COLO829 (cell line): ENCODE measurements at regions not wholly inside any gene's neighbourhood (a gene's known extent, or its start where the extent isn't known, plus 50 kb on each side); places are given as distances from the start of the nearest gene placed in this dataset.

Experiments
- DNase-seq: peaks from one replicate; pipeline ENCODE4 v3.0.0; 2012; ENCODE audit warnings: low spot score

DNA sequence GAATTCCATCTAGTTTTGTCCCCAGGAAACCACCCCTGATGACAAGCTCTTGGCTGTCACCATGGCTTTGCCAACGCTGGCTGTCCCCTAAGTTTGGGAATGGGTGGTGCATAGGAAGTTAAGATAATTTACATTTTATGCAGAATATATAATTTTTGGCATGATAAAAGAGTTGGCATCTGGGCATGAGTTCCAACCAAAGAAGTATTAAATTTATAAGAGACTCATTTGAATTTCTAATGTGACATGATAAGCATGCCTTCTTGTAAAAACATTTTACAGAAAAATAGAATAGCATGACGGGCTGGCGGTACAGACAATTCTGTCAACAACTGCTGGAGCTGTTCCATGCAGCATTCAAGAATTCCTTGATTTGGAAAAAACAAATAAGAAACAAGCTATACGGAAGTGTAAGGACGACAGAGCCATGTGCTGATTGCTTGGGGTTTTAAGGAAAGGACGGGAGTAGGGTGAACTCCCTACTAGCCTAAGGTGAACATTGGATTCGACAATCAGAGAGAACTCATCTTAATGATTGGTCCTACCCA, 106.8 kb upstream of the C1orf21 start:
- DNase-seq, result no peak

DNA sequence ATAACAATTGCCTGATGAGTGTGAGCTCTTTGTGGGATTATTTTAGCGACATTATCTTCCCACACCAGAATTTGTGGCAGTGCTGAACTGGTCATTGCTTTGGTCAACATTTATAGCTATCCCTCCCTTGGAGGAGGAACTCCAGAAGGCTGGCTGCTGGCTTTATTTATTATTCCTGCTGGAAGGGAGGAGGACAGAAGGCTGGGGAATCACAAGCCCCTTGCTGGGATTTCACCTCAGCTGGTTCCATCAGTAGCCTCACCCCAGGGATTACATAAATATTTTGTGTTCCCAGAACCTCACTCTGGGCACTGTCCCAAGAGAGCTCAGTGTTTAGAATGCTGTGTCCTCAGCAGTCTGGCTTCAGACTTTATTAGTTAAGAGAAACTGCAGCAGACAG, 102.8 kb upstream of the C1orf21 start:
- DNase-seq, result no peak

DNA sequence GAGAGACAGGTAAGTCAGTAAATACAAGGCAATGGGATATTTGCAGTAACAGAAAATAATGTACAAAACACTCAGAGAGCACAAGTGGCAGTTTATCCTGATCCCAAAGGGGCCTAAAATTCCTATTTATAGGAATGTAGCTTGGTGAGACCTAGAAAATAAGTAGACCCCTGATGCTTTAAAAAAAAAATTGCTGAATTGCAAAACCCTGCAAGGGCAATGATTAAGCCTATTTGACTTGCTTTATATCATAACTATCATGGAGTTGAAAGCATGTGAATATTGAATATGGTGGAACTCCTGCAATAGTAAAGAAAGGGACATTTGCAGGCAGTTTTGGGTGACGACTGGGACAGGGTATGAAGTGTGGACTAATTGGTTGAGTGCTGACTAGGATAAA, 101.9 kb upstream of the C1orf21 start:
- DNase-seq, result no peak

DNA sequence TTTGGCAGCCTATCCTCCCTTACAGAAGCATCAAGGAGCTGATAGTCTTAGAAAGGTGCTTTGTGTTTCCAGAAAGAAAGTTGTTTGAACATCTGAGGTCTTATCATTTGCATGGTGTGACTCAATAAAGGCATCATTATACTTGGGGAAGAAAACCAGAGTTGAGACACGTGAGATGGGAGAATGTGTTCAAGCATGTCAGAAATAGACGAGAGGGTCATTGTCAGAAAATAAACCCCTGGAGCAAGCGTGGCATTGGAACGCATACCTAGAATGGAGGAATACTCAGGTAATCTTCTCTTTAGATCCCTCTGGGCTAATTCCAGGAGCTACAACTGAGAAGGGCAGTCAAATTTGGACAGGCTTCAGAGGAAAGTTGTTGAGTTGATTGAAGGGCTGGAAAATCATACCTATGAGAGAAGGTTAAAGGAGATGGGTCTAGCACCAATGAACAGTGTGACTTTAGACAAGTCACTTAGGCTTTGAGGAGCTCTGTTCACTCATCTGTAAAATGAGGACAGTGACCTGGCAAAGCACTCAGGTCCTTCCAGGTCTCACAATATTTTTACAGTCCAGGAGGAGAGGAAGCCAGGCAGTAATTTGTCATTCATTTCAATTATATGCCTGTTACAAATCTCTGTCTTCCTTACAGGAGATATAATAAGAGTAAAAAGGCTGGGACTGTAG, 101.3 kb upstream of the C1orf21 start:
- no peak for DNase-seq

DNA sequence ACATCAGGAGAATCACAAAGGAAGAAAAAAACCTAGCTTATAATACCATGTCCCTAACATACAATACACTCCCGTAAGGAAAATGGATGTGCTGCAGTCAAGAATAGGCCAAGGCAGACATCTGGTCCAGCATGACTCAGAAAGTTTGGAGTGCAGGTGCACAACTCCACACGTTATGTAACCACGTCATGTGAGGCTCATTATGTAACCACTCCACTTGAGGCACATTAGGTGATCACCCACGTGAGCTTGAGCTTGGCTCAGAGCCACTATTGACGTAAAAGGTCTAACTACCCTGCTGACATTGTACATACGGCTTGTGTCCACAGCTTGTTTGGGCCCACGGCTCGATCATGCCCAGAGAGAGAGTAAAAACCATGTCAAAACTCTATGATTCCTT, 99.8 kb upstream of the C1orf21 start:
- DNase-seq, result no peak

DNA sequence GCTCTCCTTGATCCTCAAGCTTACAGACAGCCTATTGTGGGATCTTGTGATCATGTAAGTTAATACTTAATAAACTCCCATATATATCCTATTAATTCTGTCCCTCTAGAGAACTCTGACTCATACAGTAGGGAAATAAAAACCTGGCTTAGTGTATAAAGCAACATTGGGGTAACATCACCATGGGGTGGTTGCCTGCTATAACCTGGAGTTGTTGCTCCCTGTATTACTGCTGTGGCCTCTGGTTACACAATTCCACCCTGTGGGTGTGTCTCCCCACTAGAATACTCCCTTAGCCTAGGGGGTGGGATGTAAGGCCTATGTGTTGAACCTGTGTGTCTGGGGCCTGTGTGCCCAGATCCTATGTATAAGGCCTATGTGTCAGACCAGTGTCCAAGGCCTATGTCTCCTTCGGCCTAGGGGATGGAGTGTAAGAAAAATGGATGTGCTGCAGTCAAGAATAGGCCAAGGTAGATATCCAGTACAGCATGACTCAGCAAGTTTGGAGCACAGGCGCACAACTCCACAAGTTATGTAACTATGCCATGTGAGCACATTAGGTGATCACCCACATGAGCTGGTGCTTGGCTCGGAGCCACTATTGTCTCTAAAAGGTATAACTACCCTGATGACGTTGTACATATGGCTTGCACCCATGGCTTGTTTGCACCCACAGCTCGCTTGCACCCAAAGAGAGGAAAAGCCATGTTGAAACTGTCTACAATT, 96.8 kb upstream of the C1orf21 start:
- DNase-seq, result no peak

DNA sequence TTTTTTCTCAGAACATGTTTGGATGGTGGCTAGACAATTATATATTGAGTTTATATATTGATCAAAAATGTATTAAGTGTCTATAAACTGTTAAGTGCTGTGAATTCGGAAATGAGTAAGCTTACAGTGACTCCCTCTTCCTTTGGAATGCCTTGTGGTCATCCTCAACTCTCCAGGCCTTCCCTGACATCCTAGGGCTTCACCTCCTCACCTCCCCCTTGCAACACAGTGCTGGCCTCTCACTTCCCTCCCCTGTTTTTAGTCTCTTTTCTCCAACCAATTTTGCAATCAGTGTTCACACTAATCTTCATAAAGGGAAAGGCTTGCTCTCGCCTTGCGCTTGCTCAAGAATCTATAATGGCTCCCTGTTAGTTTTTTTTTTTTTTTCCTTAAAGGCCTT, 95.1 kb upstream of the C1orf21 start:
- DNase-seq, result no peak

DNA sequence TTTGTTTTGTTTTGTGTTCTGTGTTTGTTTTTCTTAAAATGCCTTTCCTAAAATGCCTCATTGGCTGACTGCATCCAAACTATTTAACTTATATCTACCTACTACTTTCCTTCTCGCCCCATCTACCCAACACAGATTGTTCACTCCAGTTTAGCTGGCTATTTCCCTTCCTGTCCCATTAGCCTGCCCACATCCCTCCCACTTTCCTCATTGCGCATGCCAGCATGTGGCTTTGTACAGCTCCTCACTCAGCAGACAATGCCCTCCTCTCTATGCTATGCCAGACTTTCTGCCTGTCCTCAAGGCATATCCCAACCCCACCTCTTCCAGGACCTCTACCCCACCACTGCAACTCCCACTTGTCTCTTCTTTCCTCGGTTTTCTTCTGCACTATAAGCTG, 94.7 kb upstream of the C1orf21 start:
- no peak for DNase-seq

DNA sequence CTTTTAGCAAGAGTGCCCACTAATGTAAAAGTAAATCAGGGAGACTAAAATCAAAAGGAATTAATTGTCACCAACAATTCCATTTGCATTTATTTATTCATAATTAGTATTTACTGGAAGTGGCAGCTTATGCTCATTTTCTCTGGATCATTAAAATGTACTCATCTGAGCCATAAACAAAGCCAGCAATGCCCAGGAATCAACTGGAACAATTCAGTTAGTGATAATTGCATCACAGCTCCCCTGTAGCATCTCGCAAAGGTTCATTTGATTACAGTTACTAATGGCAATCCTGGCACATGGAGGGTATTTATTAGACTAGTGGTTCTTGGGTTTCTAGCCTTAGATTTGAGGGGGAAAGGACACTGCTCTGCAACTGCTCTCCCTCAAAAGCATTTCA, 92.7 kb upstream of the C1orf21 start:
- no peak for DNase-seq

DNA sequence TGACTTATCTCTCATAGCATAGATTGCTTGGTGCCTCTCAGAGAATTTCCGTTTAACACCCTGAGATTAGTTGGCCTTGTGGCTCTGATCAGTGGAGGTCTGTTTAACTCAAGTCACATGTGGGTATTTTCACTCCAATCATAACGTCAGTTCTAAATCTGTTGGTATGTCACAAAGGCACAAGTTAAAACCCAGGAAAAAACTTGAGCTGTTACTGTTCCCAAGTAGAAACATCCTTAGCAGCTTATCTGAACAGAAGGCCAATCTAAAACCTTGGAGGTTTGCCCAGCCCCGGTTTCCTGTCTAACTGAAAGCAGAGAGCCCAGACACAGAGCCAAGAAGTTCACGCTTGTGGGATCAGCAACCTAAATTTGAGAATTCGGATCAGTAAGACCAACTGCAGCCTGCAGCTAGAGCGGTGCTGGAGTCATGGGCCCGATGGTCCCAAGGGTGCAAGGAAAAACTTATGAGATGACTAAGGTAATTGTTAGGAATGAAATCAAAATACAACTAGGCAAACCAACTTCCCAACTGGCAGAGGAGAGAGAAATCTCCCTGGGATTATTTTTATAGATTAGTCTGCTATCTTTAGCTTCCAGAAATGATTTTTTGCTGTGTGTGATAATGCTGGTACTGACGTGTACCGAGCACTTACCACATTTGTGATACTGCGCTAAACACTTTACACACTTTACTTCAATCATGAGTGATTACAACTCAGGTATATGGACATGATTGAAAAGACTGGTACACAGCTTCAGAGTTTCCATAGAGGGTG, 90.2 kb upstream of the C1orf21 start:
- DNase-seq, result peak; percentile 81

DNA sequence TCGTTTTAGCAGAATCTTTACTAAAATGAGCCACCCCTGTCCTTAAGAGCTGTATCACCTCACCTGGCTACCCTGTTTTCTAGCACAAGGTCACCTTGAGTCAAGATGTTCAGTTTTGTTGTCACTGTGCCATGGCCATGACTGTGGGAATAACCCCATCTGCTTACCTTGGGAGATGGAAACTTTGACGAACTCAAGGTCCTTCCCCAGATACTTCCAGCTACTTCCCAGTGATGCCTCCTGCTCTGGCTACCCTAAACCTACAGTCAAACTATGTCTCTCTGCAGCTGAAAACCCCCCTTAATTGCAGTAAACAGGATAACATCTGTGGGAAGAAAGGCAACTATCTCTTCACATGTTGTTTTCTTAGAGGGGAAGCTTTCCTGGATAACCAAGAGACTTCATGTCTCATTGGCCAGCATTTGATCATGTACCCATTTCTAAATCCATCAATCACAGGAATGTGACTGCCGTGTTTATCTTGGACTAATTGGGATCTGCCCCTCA, 89.5 kb upstream of the C1orf21 start:
- DNase-seq, result no peak

DNA sequence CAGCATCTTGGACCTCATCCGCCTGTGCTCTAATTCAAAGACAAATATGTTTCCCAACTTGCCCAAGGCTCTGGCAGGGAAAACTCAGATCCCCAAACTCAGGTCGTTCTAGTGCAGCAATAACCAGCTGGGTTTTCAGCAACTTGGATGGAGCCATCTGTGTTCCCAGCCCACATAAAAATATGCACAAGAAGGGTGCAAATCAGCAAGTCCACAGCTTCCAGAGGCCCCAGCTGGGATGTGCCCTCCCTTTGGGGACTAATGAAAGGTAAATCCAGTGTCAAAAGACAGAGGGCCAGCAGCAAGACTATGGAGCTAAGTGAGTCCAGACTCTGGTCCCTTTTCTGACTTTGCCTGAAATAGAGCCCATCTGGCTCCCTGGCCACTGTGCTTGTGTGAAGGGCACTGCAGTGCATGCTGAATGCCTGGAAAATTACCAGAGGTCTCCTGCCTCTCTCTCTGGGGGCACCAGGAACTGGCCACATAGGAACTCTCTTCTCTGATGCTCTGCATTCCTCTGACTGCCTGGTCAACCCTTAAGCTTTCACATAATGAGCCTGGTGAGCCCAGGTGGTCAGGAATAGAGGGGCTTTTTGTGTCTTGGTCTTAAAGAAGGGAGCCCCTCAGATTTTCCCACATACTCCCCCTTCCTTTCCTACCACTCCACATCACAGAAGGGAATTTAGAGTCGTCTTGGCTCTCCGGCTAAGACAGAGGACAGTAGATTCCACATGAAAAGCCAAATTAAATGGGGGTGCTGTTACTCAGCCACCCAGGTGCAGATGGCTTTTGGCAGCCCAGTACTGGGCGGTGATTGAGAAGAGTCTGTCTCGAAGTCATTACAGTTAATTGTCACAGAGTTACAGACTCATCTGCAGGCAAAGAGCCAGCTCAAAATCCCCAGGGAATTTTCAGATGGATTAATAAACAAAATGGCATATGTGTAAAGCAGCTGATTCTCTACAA, 88.1 kb upstream of the C1orf21 start:
- DNase-seq, result peak; percentile 40

DNA sequence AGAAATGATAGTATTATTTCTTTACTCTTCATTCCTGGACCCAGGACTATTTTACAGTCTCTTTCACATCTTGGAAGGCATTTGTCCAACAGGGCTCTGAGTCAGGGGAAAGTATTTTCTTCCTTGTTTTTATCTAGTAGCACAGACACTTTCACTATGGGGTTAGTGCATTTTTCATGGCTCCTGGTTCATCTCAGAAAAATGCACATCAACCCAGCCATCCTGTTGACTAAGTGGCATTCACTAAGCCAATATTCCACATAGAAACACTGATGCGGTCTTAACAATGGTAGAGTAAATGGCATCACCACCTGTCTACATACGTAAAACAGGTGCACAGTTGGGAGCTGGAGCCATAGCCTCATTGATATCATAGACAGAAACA, 87.4 kb upstream of the C1orf21 start:
- DNase-seq, result no peak

DNA sequence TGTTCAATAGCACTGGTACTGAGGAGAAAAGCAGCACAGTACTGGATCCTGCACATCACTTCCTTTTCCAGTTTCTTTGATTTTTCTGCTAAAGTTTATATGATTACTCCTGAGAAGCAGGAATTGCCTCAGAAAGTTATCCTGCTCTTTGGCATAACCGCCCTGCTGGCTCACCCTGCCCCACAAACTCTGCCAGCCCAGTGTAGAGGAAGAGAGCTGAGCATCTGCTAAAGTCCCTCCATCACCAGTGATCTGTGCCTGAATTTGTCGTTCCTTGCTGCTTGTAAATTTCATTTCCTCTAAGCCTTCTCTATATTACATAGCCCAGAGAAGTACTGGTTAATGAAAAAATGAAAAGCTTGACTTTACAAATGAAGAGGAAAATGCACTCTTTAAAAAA, 87.0 kb upstream of the C1orf21 start:
- no peak for DNase-seq

DNA sequence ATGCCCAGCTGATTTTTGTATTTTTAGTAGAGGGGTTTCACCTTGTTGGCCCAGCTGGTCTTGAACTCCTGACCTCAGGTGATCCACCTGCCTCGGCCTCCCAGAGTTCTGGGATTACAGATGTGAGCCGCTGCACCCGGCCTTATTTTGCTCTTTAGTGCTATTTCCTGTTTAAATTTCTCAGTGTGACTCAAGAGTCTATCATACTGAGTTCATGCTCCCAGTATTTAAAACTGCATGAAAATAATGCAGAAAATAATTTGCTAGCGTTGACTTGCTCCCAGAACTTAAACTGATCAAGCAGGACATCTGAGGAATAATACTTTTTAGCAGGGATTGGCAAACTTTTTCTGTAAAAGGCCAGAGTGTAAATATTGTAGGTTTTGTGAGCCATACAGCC, 86.4 kb upstream of the C1orf21 start:
- DNase-seq, result no peak

DNA sequence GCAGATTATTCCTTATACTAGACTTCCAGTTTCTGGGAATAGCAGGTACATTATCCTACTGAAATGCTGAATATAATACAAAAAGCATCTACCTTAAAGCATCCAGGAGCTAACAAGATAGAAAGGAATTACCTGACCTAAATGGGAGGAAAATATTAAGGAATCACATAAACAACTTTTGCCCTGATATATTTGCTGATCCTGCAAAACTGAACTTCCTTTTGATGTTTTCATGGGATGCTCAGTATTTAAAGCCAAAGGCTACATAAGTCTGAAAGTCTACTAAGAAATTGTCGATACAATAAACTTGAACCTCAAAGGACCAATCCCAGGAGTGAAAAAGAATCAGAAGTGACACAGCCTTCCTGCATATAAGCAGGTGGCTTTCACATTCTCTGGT, 85.6 kb upstream of the C1orf21 start:
- DNase-seq, result no peak

DNA sequence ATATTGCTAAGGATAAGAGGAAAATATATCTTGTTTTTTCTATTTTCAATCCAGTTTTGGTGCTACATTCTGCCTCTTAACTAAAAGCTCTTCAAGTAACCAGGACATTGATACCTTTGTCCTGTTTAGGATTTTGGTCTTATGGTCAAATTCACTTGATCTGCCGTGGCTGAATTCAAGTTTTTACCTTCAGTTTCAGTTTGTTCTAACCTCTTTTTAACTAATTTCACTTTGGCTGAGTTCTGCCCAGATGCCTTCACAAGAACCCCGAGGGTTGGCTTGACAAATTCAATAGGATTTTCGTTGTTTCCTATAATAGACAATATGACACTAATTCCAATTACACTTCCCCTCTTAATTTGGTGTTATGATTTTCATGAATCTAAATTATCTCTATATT, 84.5 kb upstream of the C1orf21 start:
- DNase-seq, result no peak

DNA sequence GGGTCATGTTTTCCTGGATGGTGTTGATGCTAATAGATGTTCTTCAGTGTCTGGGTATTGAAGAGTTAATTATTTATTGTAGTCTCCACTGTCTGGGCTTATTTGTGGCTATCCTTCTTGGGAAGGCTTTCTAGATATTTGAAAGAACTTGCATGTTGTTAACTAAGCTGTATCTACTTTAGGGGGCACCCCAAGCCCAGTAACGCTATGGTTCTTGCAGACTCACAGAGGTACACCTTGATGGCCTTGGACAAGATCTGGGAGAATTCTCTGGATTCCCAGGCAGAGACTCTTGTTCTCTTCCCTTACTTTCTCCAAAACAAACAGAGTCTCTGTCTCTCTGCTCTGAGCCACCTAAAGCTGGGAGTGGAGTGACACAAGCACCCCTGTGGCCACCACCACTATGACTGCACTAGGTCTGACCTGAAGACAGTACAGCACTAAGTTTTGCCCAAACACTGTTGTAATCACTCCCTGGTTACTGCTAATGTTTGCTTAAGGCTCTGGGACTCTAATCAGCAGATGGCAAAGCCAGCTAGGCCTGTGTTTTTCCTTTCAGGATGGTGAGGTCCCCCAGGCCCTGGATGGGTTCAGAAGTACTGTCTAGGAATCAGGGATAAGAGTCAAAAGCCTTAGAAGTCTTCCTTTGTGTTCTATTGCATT, 76.5 kb upstream of the C1orf21 start:
- no peak for DNase-seq

DNA sequence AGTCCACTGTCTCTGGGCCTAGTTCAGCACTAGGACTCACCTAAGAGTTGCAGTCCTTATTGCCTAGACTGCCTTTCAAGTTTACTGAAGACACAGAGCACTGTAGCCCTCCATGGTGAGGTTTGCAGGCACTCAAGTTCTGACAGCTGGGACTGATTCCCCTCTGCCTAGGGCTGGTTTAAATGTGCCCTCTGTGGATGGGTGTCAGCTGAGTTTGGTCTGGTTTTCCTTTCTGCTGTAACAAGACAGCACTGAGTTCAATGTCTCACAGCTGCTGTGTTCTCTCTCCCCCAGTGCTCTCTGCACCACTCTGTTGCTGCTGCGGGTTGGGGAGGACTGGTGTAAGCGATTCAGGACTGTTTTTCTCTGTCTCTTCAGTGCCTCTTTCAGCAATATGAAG, 75.2 kb upstream of the C1orf21 start:
- DNase-seq, result no peak

DNA sequence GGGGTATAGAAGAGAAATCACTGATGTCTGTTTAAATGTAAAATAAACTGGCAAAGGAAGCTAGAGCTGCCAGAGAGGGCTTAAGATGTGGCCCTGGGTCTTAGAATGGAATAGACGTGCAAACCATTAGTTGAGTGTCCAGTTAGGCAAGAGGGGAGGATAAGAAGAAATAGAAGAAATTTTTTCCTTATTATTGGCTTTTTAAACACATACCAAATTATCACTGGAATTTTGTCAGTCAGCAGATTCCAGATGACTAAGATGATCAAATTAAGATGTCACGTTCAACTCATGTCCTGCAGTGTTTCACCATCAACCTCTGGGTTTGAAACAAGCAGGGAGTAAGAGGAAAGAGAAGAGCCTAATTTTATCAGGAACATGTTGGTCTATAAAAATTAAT, 71.6 kb upstream of the C1orf21 start:
- DNase-seq, result no peak

DNA sequence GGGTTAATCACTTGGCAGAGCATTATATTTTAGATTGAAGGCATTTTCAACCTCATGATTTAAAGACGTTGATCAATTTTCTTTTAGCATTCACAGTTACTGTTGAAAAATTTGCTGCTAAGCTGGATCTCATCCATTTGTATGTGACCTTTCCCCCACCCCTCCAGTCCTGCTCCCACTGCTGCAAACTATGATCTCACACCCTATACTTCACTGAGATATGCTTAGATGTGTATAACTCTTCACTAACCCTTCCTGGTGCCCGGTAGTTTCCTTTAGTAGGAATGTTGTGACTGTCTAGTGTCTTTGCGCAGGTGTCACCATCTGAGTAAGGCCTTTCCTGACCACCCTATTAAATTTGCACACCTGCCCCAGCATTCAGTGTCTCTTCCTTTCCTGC, 67.0 kb upstream of the C1orf21 start:
- no peak for DNase-seq
